Subcutaneous abdominal adipose tissue (tissue), 5 donors: ENCODE measurements at regions not wholly inside any gene's neighbourhood (a gene's known extent, or its start where the extent isn't known, plus 50 kb on each side); places are given as distances from the start of the nearest gene placed in this dataset.
"Not testable (repeated sequence)": the region's sequence is repeated elsewhere in the genome, so short reads cannot be mapped to it uniquely, and the experiment has no call there.

Experiments
- H3K27ac ChIP-seq: one replicate; pipeline ENCODE4 v1.7.0; 2013; ENCODE audit warnings: low read depth, mild to moderate bottlenecking, inconsistent platforms, low read length, moderate library complexity
- H3K27me3 ChIP-seq, 5 donors: one replicate each; pipeline ENCODE4 v1.7.0; 2013; ENCODE audit warnings: low read length in 5 of 5, inconsistent platforms in 1 of 5; ENCODE audit not compliant: control insufficient read depth in 5 of 5, insufficient read depth in 4 of 5
- H3K36me3 ChIP-seq, 5 donors: one replicate each; pipeline ENCODE4 v1.7.0; 2013; ENCODE audit warnings: low read length in 5 of 5; ENCODE audit not compliant: control insufficient read depth in 5 of 5, insufficient read depth in 5 of 5
- H3K4me1 ChIP-seq, 5 donors: one replicate each; pipeline ENCODE4 v1.7.0; 2013; ENCODE audit warnings: low read length in 5 of 5, mild to moderate bottlenecking in 3 of 5, moderate library complexity in 1 of 5; ENCODE audit not compliant: control insufficient read depth in 5 of 5, insufficient read depth in 5 of 5
- H3K4me3 ChIP-seq, 5 donors: one replicate each; pipeline ENCODE4 v1.7.0; 2013; ENCODE audit warnings: low read length in 5 of 5, low read depth in 1 of 5
- H3K9ac ChIP-seq, 5 donors: one replicate each; pipeline ENCODE4 v1.7.0; 2013; ENCODE audit warnings: low read length in 5 of 5, mild to moderate bottlenecking in 4 of 5, moderate library complexity in 3 of 5
- H3K9me3 ChIP-seq, 5 donors: one replicate each; pipeline ENCODE4 v1.7.0; 2013; ENCODE audit warnings: low read length in 5 of 5; ENCODE audit not compliant: control insufficient read depth in 5 of 5
- donor health status: healthy.
- donor health status: healthy.
- donor health status: healthy.
- donor health status: healthy.
- donor health status: healthy.

- Histone ChIP-seq H3K36me3 (no peaks in the 10 kb centered on the region), H3K4me3 (no peak overlapping the region), H3K4me1 (no peaks in the 10 kb centered on the region), H3K9me3 (peaks cover 0 to 8% (median 7%) of the 10 kb centered on the region in 5 donors), H3K9ac (no peak overlapping the region), H3K27me3 (no peaks in the 10 kb centered on the region), H3K27ac (no peak overlapping the region)
Measured at GRCh38 chr10:38600146-38600545, 506.0 kb downstream of the ZNF37A start.

GRCh38 chr10:38600696-38601095, 506.6 kb downstream of the ZNF37A start:
- Histone ChIP-seq H3K9me3 (peaks cover 0 to 10% (median 7%) of the 10 kb centered on the region in 5 donors), H3K9ac (no peak overlapping the region), H3K4me1 (no peaks in the 10 kb centered on the region), H3K27me3 (no peaks in the 10 kb centered on the region), H3K4me3 (no peak overlapping the region), H3K36me3 (no peaks in the 10 kb centered on the region), H3K27ac (no peak overlapping the region)

GRCh38 chr10:38603681-38604080, 509.5 kb downstream of the ZNF37A start:
- H3K27ac ChIP-seq, H3K9ac ChIP-seq, H3K27me3 ChIP-seq, H3K36me3 ChIP-seq, H3K4me1 ChIP-seq: not testable (repeated sequence)
- H3K4me3 ChIP-seq, result peak overlapping the region in 1 of 5 donors; percentile 6
- H3K9me3 ChIP-seq, result peaks cover 0 to 22% (median 8%) of the 10 kb centered on the region in 5 donors

- not testable (repeated sequence) for H3K27me3 ChIP-seq, H3K9ac ChIP-seq, H3K4me3 ChIP-seq, H3K4me1 ChIP-seq, H3K27ac ChIP-seq, H3K36me3 ChIP-seq
- peaks cover 0 to 22% (median 8%) of the 10 kb centered on the region in 5 donors for H3K9me3 ChIP-seq
Measured at GRCh38 chr10:38604477-38604876, 510.3 kb downstream of the ZNF37A start.

- no peaks in the 10 kb centered on the region for H3K27me3 ChIP-seq
- H3K4me3 ChIP-seq, result no peak overlapping the region
- H3K9me3 ChIP-seq, result peaks cover 0 to 25% (median 11%) of the 10 kb centered on the region in 5 donors
- H3K4me1 ChIP-seq, result no peaks in the 10 kb centered on the region
- no peak overlapping the region for H3K27ac ChIP-seq
- H3K9ac ChIP-seq, result no peak overlapping the region
- H3K36me3 ChIP-seq, result no peaks in the 10 kb centered on the region
Measured at GRCh38 chr10:38605153-38605661, 511.1 kb downstream of the ZNF37A start.

GRCh38 chr10:38615596-38615995, 521.5 kb downstream of the ZNF37A start:
- H3K36me3 ChIP-seq, H3K9ac ChIP-seq, H3K27ac ChIP-seq, H3K4me1 ChIP-seq, H3K9me3 ChIP-seq, H3K27me3 ChIP-seq, H3K4me3 ChIP-seq: not testable (repeated sequence)

GRCh38 chr10:38619831-38620230, 525.7 kb downstream of the ZNF37A start:
- not testable (repeated sequence) for H3K4me1 ChIP-seq, H3K9me3 ChIP-seq, H3K36me3 ChIP-seq, H3K27me3 ChIP-seq, H3K27ac ChIP-seq, H3K4me3 ChIP-seq, H3K9ac ChIP-seq

GRCh38 chr10:38635650-38636049, 541.5 kb downstream of the ZNF37A start:
- H3K4me1 ChIP-seq, H3K27me3 ChIP-seq, H3K9me3 ChIP-seq, H3K27ac ChIP-seq, H3K4me3 ChIP-seq, H3K36me3 ChIP-seq, H3K9ac ChIP-seq: not testable (repeated sequence)
